ENCODE measurements at regions not wholly inside any gene's neighbourhood (a gene's known extent, or its start where the extent isn't known, plus 50 kb on each side); places are given as distances from the start of the nearest gene placed in this dataset.
A peak's percentile ranks its signal among the peaks of the same experiment; 100 is the strongest.
"Not testable (repeated sequence)": the region's sequence is repeated elsewhere in the genome, so short reads cannot be mapped to it uniquely, and the experiment has no call there.

DNA sequence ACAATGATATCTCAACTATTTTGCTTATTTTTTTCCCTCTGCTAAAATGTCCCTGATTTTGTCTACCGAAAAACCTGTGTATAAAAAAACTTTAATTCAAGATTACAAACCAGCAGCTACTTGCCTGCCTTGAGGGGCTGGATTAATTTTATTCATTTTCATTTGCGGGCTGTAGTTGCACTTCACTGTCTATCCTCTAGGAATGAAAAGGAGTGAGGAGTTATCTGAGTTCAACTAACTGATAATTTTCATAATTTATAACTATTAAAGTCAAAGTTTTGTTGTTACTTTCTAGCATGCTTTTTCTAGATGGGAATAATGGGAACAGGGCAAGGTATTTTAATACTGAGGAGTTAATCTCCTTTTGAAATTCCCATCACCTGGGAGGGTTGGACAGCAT is 50.3 kb upstream of the AGTPBP1 start:
- not testable (repeated sequence) for H3K4me3 ChIP-seq (ENCODE audit: low read depth, low read length)

DNA sequence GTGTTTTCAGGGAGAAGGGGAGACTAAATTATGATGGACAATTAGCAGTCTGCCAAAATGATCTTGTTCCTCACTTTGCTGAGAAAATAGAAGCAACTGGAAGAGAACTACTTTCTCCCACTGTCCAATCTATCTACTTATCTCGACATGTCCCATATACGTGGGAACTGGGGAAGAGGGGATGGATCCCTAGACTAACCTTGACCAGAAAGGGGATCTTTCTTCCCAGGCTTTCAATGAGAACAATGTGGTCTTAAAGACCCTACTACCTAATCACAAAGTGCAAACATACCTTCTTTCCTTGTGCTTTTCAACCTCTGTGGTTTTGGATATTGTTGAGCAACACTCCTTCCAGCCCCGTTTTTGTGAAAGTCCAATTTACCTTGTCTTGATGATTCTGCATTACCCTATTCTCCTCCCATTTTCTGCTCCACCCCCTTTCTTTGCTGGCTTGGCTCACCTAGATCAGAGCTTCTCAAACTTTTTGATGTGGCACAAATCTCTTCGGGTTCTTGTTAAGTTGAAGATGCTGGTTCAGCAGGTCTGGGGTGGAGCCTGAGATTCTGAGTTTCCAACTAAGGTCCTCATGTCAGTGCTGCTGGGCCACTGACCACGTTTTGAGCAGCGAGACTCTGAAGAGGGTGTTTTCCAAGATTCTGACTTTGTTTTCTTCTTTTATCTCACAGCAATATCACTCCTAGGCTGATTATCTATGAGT is 61.4 kb upstream of the AGTPBP1 start:
- not testable (repeated sequence) for H3K4me3 ChIP-seq (ENCODE audit: low read depth, low read length)

DNA sequence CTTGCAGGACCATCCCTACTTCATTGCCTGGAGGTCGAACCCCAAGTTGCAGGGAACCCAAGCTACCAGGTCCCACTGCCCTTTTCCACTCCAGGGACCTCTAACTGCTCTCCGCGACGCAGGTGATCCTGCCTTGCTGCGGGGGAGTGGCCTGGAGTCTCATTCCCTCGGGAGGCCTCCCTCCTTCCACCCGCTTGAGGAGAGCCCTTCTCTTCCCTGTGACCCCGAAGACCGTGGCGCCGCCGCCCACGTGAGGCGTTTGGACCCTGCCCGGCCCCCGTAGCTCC is 63.0 kb upstream of the AGTPBP1 start:
- peak overlapping the region; percentile 40 for H3K4me3 ChIP-seq (ENCODE audit: low read depth, low read length)

DNA sequence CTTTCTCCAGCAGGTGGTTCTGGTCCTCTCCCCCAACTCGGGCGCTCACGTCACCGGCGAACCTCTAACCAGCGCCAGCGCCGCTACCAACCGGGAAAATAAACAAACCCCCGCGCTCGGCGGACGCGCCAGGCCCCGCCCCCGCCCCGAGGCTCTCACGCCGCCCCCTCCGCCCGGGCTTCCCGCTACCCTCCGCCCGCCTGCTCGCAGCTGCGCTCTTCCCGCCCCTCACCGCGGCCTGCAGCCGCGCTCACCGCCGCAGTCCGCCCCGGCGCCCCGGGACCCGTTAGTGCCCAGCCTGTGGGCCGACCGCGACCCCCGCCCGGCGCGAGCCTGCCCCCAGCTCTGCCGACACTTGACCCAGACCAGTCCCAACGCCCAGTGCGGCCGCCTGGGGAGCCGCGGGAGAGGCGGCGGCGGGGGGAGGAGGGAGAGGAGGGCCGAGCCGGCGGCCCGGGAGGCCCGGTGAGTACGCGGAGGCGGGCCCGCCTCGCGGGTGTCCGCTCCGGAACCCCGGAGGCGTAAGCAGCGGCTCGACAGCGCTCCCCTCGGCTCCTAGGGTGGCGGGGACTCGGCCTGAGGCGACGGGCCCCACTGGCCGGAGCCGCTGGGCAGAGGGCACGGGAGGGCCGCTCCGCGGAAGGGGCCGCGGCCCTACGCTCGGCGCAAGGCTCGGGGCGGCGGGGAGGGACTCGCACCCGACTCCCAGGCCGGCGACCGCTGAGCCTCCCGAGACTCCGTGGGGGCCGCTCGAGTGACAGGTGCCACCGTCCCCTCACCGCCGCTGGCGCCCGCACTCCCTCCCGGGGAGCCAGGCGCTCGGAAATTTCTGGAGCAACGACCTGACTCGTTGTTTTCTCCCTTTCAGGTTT is 63.6 kb upstream of the AGTPBP1 start:
- peak overlapping the region; percentile 61 for H3K4me3 ChIP-seq (ENCODE audit: low read depth, low read length)

DNA sequence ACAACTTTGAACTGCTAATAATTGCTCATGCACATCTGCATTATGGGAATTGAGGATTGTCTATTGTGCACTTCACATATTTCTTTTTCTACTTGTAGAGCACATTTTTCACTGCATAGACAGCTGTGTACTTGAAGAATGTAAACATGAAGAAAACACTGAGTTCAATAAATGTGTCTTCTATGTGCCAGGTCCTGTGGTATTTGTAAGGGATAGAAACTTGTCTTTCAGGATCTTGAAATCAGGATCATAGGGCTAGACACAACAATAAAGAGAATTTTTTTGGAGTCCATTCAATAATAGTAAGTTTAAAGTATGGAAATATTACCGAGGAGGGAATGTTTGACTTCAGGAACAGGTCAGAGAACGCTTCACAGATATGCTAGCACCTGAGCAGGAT is 66.6 kb upstream of the AGTPBP1 start:
- H3K4me3 ChIP-seq (ENCODE audit: low read depth, low read length), result not testable (repeated sequence)

DNA sequence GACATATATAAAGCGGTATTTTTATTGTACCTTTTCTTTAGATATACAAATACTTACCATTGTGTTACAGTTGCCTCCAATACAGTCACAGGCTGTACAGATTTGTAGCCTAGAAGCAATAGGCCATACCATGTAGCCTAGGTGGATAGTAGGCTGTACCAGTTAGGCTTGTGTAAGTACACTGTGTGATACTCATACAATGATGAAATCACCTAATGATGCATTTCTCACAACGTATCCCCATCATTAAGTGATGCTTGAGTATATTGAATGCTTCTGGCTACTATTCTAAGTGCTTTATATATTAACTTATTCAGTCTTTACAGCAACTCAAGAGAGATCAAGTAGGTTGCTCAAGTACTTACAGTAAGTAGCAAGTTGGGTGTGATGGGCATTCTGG is 71.6 kb upstream of the AGTPBP1 start:
- not testable (repeated sequence) for H3K4me3 ChIP-seq (ENCODE audit: low read depth, low read length)

DNA sequence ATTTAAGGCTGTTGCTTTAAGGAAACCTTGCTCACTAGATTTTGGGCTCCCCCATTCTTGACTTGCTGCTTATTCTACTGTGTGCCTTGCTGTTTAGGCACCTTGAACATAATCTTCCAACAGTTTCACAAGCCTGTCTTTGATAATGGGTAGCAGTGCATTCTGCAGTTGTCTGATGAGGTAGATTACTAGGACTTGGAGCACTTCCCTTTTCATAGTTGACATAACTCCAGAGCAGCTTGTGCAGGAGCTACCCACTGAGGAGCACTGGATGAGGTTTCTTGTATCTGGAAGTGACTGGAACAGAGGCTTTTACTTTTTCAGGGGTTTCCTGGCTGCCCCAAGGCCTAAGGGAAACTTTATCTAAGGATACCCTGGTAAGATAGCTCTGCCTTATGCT is 73.0 kb upstream of the AGTPBP1 start:
- not testable (repeated sequence) for H3K4me3 ChIP-seq (ENCODE audit: low read depth, low read length)

DNA sequence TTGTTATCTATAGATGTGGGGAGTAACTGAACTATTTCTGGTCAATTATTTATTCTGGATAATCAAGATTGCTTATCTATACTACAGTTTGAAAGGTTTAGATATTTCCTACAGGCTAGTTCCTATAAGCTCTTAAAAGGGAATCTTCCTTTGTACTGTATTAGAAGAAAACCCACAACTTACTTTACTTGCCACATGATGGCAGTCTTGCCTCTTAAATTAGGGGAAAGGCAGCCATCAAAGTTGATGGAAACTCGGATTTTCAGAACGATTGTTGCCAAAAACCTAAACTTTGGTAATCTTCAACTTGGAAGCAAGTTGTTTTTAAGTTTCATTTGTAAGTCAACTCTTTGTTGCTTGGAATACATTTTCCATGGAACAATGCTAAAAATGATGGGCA is 77.2 kb upstream of the AGTPBP1 start:
- not testable (repeated sequence) for H3K4me3 ChIP-seq (ENCODE audit: low read depth, low read length)

DNA sequence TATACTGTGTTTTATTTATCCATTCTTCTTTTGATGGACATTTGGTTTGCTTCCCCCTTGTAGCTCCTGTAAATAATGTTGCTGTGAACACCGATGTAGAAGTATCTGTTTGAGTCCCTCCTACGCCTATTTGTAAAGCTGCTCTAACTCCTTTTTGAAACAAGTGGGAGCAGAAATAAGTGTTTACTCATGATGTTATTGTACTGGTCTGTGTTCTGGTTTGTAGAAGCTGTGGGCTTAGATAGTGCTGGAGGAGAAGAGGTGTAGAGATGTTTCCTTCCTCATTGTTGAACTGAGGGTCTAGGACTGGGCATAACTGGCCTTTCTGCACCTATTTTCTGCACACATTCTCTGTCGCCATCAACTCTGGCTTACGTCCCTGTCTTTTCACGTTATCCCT is 78.8 kb upstream of the AGTPBP1 start:
- H3K4me3 ChIP-seq (ENCODE audit: low read depth, low read length), result not testable (repeated sequence)

DNA sequence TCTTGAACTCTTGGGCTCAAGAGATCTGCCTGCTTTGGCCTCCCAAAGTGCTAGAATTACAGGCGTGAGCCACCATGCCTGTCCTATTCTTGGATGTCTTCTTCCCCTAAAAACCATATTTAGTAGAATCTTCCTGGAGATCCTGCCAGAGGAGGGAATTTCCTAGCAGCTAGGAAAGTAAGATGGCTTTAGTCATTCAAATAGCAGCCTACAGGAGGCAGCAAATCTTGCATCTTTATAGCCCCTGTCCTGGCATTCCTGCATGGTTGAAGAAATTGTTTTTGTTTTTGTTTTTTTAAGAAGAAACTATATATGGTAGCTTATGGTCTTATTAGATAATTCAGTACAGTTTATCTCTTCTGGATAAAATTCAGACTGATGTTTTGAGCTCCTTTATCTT is 83.2 kb upstream of the AGTPBP1 start:
- H3K4me3 ChIP-seq (ENCODE audit: low read depth, low read length), result not testable (repeated sequence)

DNA sequence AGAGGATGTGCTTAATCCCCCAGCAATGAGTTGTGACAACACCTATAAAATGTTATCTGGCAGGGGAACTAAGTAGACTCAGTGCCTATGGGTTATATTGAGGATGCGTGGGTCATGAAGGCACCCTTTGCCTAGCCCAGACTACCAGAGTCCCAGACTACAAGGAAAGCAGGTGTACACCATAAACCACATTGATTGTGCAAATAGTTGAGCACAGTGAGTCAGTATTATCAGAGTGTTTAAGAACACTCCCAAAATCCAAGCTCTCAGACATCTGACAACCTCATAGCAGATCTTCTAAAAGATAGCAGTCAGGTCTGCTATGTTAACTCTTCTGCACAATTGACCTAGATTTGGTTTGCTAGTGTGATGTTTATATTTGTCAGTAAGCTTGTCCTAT is 92.8 kb upstream of the AGTPBP1 start:
- H3K4me3 ChIP-seq (ENCODE audit: low read depth, low read length), result not testable (repeated sequence)

DNA sequence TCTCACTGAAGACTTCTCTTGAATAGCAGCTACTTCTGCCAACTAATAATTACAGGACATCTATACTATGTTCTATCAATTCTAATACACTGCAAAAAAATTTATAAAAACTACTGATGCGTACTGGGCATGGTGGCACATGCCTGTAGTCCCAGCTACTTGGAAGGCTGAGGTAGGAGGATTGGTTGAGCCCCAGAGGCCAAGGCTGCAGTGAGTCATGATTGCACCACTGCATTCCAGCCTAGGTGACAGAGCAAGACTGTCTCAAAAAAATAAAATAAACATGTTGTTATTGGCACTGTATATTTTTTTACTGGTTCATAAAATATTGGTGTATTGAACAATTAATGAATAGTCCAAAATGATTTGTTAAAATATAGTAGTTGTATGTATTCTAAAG is 97.0 kb upstream of the NAA35 start:
- not testable (repeated sequence) for H3K4me3 ChIP-seq (ENCODE audit: low read depth, low read length)

DNA sequence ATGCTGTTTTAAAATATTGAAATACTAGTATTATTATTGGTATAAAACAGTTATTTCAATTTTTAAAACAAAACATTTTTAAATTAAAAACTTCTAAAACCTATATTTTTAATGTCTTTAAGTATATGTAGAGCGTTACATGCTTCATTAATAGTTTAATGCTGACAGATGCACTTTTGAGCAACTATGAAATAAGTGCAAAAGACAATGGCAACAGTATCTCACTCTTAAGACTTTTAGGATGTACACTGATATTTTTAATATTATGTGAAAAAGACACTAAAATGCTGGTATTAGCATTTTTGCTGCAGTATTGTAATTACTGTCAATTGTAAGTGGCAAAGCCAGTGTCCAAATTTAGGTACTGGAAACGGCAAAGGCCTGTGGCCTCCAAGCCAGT is 93.2 kb upstream of the NAA35 start:
- H3K4me3 ChIP-seq (ENCODE audit: low read depth, low read length), result not testable (repeated sequence)

DNA sequence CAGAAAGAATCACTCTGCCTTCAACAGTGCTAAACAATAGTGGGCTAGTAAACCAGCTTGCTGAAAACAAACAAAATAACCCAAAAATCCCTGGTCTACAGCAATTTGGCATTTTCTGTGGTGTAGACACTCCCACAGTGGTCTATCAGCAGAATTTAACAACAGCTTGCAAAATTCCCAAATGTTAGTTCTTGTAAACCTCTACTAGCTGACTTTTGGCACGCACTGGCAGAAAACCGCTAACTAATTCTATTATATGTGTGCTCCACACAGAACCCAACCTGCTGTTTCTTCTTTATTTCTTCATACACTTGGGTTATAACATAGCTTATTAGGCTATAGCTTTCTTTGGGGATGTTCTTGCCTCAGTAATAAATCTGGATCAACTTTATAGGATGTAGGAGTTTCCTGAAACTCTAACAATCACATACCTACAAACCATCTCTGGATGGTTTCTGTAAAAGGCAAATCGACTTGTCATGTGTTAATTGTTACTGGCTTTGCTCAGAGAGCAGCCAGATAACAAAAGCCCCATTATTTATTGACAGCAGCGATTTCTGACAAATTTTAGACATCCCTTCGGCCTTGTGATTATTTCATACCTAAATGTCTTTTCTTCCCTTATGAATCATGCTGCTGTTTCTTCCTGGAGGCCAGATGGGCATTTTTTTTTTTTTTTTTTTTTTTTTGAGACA is 82.7 kb upstream of the NAA35 start:
- H3K4me3 ChIP-seq (ENCODE audit: low read depth, low read length), result no peak overlapping the region

DNA sequence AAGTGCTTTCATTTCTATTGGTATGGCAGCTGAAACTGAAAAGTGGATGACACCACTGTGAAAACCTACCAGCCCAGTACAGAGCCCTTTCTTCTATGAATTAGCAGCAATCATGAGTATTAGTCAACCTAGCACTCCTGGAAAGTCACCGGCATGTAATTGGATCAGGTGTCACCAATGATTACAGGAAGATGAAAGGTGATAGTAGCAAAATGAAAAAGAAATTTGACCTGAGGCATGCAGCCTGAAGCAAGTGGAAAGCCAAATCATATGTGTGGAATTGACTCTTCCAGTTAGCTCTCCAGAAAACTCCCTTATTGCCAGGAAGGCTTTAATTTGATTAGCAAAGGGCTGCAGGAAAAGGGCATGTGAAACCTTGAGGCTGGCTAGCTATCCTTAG is 81.2 kb upstream of the NAA35 start:
- H3K4me3 ChIP-seq (ENCODE audit: low read depth, low read length), result no peak overlapping the region

DNA sequence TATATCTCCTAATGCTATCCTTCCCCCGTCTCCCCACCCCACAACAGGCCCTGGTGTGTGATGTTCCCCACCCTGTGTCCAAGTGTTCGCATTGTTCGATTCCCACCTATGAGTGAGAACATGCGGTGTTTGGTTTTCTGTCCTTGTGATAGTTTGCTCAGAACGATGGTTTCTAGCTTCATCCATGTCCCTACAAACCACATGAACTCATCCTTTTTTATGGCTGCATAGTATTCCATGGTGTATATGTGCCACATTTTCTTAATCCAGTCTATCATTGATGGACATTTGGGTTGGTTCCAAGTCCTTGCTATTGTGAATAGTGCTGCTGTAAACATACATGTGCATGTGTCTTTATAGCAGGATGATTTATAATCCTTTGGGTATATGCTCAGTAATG is 79.1 kb upstream of the NAA35 start:
- H3K4me3 ChIP-seq (ENCODE audit: low read depth, low read length), result not testable (repeated sequence)

DNA sequence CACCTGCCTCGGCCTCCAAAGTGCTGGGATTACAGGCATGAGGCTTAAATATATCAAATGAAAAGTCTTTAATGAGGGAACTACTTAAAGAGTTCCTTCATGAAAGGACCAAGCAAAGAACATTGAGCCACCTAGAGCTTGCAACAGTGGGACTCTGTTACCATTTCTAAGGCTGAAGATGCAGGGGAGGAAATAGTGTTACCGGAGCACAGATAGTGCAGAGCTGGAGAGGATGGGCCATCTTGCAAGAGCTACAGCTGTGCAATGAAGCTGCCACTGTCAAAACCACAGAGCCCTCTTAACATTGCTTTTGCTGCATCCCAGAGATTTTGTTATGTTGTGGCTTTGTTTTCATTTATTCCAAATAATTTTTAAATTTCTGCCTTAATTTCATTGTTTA is 77.1 kb upstream of the NAA35 start:
- H3K4me3 ChIP-seq (ENCODE audit: low read depth, low read length), result no peak overlapping the region

DNA sequence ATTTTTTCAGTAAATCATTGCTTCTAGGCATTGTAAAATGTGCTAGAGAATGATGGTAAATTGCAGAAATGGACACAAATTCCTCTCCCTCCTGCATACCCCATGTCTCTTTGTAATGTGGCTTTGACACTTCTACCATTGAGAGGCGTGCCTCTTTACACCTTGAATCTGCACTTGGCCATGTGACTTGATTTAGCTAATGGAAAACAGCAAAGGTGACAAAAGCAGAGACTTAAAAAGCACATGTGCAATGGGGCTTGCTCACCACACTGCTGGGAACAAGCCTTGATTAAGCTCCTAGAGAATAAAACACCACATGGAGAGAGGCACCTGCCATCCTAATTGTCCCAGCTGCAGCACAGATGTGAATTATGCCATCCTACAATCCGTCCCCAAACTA is 69.9 kb upstream of the NAA35 start:
- no peak overlapping the region for H3K4me3 ChIP-seq (ENCODE audit: low read depth, low read length)

DNA sequence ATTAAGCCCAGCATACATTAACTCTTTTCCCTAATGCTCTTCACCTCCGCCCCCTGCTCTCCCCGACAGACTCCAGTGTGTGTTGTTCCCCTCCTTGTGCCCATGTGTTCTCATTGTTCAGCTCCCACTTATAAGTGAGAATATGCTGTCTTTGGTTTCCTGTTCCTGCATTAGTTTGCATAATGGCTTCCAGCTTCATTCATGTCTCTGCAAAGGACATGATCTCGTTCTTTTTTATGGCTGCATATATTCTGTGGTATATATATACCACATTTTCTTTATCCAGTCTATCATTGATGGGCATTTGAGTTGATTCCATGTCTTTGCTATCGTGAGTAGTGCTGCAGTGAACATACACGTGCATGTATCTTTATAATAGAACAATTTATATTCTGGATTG is 69.3 kb upstream of the NAA35 start:
- not testable (repeated sequence) for H3K4me3 ChIP-seq (ENCODE audit: low read depth, low read length)

DNA sequence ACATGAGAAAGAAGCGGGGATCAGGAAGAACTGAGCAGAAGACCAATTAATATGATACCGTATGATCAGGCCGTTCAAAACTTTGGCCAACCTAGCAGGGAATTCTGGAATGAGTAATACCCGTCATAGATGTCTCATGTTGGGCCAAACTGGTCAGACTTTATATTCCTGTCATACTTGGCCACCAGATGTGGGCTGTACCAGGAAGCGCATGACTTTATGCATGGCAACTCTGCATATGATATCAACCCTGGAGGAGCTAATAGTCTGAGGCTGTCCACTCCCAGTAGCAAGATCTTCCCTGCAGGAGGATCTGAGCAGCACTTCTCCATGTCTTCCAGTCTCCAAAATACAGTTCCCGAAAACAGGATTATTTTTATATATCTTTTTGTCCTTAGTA is 68.5 kb upstream of the NAA35 start:
- no peak overlapping the region for H3K4me3 ChIP-seq (ENCODE audit: low read depth, low read length)

DNA sequence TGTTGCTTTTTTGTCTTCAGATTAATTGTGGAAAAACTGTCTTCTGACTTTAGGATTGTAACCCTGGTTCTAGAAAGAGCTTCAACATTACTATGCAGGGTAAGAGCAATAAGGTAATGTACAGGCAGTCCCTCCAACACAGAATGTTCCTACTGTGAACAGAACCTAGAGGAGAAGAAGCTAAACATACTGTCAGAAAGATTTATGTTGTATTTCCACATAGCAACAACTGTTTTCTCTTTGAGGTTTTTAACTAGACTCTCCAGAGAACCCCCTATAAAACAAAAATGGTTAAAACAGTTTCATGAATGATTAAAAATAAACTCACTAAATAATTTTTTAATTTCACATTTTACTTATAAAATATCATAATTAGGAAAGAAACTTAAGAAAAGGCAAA is 64.3 kb upstream of the NAA35 start:
- no peak overlapping the region for H3K4me3 ChIP-seq (ENCODE audit: low read depth, low read length)
